CD4-positive, alpha-beta memory T cell (primary cell): ENCODE measurements at regions not wholly inside any gene's neighbourhood (a gene's known extent, or its start where the extent isn't known, plus 50 kb on each side); places are given as distances from the start of the nearest gene placed in this dataset.
"Not testable (repeated sequence)": the region's sequence is repeated elsewhere in the genome, so short reads cannot be mapped to it uniquely, and the experiment has no call there.

ENCODE experiments used
- CTCF ChIA-PET: fragments of 350-600 bp; sonication (Branson Sonifier 250); formaldehyde crosslinking; loops from one replicate; lab custom pipeline; 2021; ENCODE audit warnings: inconsistent platforms; ENCODE audit not compliant: partially characterized antibody; lab: Charles Lee
- POLR2A ChIA-PET: fragments of 350-600 bp; sonication (Branson Sonifier 250); formaldehyde crosslinking; loops from one replicate; lab custom pipeline; 2021; ENCODE audit not compliant: partially characterized antibody; lab: Charles Lee
- DNase-seq, 5 donors: peaks; one replicate each; pipeline versions ENCODE4 v3.0.0 to v3.0.0-alpha.2; 2020 to 2022; ENCODE audit warnings: mixed read lengths in 1 of 5
- H3K27ac ChIP-seq: one replicate; pipeline ENCODE4 v1.7.0; 2013; ENCODE audit warnings: low read depth, low read length
- H3K27me3 ChIP-seq: 2 replicates; pipeline ENCODE4 v1.7.0; 2013; ENCODE audit warnings: mild to moderate bottlenecking, low read length, moderate library complexity; ENCODE audit not compliant: insufficient read depth
- H3K36me3 ChIP-seq: 2 replicates; pipeline ENCODE4 v1.7.0; 2013; ENCODE audit warnings: mild to moderate bottlenecking, low read length, moderate library complexity; ENCODE audit not compliant: insufficient read depth
- H3K4me1 ChIP-seq: 2 replicates; pipeline ENCODE4 v1.7.0; 2013; ENCODE audit warnings: mild to moderate bottlenecking, low read length, moderate library complexity; ENCODE audit not compliant: insufficient read depth
- H3K4me3 ChIP-seq, 2 donors: one replicate each; pipeline ENCODE4 v1.7.0; 2013; ENCODE audit warnings: low read length in 2 of 2, mild to moderate bottlenecking in 1 of 2
- H3K9me3 ChIP-seq, 2 donors: one replicate each; pipeline ENCODE4 v1.7.0; 2013; ENCODE audit warnings: low read length in 2 of 2, control low read depth in 1 of 2; ENCODE audit not compliant: control insufficient read depth in 1 of 2
- H3K27ac Mint-ChIP-seq, 7 donors: one replicate each; pipeline ENCODE4 v1.8.0; 2020 to 2021; ENCODE audit warnings: mixed read lengths in 7 of 7, mild to moderate bottlenecking in 6 of 7, inconsistent platforms in 3 of 7, moderate library complexity in 3 of 7
- H3K27me3 Mint-ChIP-seq, 2 donors: one replicate each; pipeline ENCODE4 v1.8.0; 2020 to 2021; ENCODE audit warnings: mixed read lengths in 2 of 2
- H3K36me3 Mint-ChIP-seq, 2 donors: one replicate each; pipeline ENCODE4 v1.8.0; 2020 to 2021; ENCODE audit warnings: mixed read lengths in 2 of 2, inconsistent platforms in 1 of 2, mild to moderate bottlenecking in 1 of 2
- H3K4me1 Mint-ChIP-seq, 4 donors: one replicate each; pipeline ENCODE4 v1.8.0; 2020 to 2021; ENCODE audit warnings: mixed read lengths in 4 of 4, mild to moderate bottlenecking in 1 of 4
- H3K4me3 Mint-ChIP-seq, 8 donors: one replicate each; pipeline ENCODE4 v1.8.0; 2020 to 2021; ENCODE audit warnings: mixed read lengths in 8 of 8, mild to moderate bottlenecking in 7 of 8, moderate library complexity in 6 of 8, inconsistent platforms in 3 of 8
- H3K9me3 Mint-ChIP-seq, 8 donors: one replicate each; pipeline ENCODE4 v1.8.0; 2020 to 2021; ENCODE audit warnings: mixed read lengths in 8 of 8, mild to moderate bottlenecking in 5 of 8, inconsistent platforms in 3 of 8, moderate library complexity in 1 of 8
- intact Hi-C: fragments of 100-400 bp; cut with micrococcal nuclease; formaldehyde crosslinking; loops from one replicate; pipeline ENCODE4 v1.15.1; 2023

GRCh38 chr5:91244380-91245073 is 138.6 kb downstream of the ARRDC3 start:
- ChIA-PET CTCF (interaction anchor here (0.8 to 8.3 kb wide), 4 partner anchors 11 to 175 kb away, joined by 4 to 61 read pairs (median 4); partner anchors contain the start of gene ARRDC3), POLR2A (interaction anchor here (2.3 to 2.7 kb wide), 2 partner anchors 136 to 140 kb away, joined by 7 to 15 read pairs; partner anchors contain the start of gene ARRDC3)
- Mint-ChIP-seq H3K4me1 (peaks cover 0 to 5% (median 0%) of the 10 kb centered on the region in 4 donors), H3K9me3 (peaks cover 5 to 19% (median 9%) of the 10 kb centered on the region in 8 donors), H3K27ac (no peak overlapping the region), H3K27me3 (peaks cover 0 to 1% of the 10 kb centered on the region in 2 donors), H3K36me3 (peaks cover 3 to 5% of the 10 kb centered on the region in 2 donors), H3K4me3 (no peak overlapping the region)
- Histone ChIP-seq H3K27me3 (no peaks in the 10 kb centered on the region), H3K9me3 (no peaks in the 10 kb centered on the region), H3K36me3 (no peaks in the 10 kb centered on the region), H3K4me3 (no peak overlapping the region), H3K27ac (no peak overlapping the region), H3K4me1 (no peaks in the 10 kb centered on the region)
- intact Hi-C loops = no loop called here
- DNase-seq = no peak

DNA sequence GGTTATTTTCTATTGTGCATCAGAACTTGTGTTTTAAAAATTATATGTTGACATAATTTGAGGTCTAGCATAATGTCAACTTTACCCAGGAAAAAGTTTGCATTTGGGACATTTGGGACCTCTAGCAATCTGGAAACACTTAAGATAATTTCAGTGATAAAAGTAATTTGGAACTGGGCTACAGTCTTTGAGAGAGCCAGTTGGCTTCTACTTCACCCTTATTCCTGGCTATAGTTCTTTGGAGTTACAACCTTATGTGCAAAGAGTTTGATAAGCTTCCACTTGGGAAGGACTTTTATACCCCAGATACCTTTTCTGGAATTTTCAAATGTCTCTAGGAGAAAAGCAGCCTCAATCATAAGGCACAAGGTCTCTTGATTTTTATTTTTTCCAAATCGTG is 139.3 kb downstream of the ARRDC3 start:
- Mint-ChIP-seq H3K36me3 (peaks cover 3 to 5% of the 10 kb centered on the region in 2 donors), H3K4me1 (peaks cover 0 to 5% (median 0%) of the 10 kb centered on the region in 4 donors), H3K4me3 (no peak overlapping the region), H3K27ac (no peak overlapping the region), H3K9me3 (peaks cover 5 to 19% (median 9%) of the 10 kb centered on the region in 8 donors), H3K27me3 (peaks cover 0 to 1% of the 10 kb centered on the region in 2 donors)
- intact Hi-C loops = no loop called here
- Histone ChIP-seq H3K27ac (no peak overlapping the region), H3K9me3 (no peaks in the 10 kb centered on the region), H3K4me1 (no peaks in the 10 kb centered on the region), H3K36me3 (no peaks in the 10 kb centered on the region), H3K27me3 (no peaks in the 10 kb centered on the region), H3K4me3 (no peak overlapping the region)
- POLR2A ChIA-PET = no interaction called here
- CTCF ChIA-PET = interaction anchor here (1.6 to 8.3 kb wide), 2 partner anchors 11 to 140 kb away, joined by 4 to 61 read pairs; partner anchors contain the start of gene ARRDC3
- DNase-seq = no peak

DNA sequence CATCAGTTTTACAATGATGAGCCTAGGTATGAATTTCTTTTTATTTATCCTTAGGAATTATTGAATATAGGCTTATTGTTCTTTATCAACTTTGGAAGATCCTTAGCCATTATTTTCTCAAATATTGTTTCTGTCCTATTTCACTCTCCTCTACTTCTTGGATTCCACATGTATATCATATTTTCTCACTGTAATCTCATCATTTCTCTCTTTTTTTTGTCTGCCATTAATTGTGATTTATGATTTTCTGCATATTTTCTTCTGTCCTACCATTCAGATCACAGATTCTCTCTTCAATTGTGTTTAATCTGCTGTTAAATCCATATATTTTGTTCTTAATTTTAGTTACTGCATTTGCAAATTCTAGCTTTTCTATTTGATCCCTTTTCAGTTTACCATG is 139.8 kb downstream of the ARRDC3 start:
- intact Hi-C loops = no loop called here
- Mint-ChIP-seq H3K4me3 (no peak overlapping the region), H3K27ac (no peak overlapping the region), H3K4me1 (peaks cover 0 to 5% (median 0%) of the 10 kb centered on the region in 4 donors), H3K36me3 (peaks cover 3 to 5% of the 10 kb centered on the region in 2 donors), H3K9me3 (peaks cover 5 to 19% (median 9%) of the 10 kb centered on the region in 8 donors), H3K27me3 (peaks cover 0 to 1% of the 10 kb centered on the region in 2 donors)
- H3K27me3 ChIP-seq = no peaks in the 10 kb centered on the region
- no peaks in the 10 kb centered on the region for H3K36me3 ChIP-seq
- POLR2A ChIA-PET = no interaction called here
- H3K27ac ChIP-seq = no peak overlapping the region
- H3K4me3 ChIP-seq = no peak overlapping the region
- H3K9me3 ChIP-seq = no peaks in the 10 kb centered on the region
- no peaks in the 10 kb centered on the region for H3K4me1 ChIP-seq
- DNase-seq = no peak
- CTCF ChIA-PET = interaction anchor here (8.3 kb wide), 1 partner anchor 141 kb away, joined by 61 read pairs; the partner anchor contains the start of gene ARRDC3

DNA sequence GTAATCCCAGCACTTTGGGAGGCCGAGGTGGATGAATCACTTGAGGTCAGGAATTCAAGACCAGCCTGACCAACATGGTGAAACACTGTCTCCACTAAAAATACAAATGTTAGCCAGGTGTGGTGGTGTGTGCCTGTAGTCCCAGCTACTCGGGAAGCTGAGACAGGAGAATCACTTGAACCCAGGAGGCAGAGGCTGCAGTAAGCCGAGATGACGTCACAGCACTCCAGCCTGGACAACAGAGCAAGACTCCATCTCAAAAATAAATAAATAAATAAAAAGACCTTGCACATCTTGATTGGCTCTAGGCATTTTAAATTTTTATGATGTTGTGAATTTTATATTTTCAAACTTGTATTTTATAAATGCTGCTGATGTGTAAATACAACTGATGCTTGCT is 141.7 kb downstream of the ARRDC3 start:
- H3K4me3 Mint-ChIP-seq, H3K4me3 ChIP-seq, intact Hi-C loops, H3K27me3 Mint-ChIP-seq, H3K4me1 Mint-ChIP-seq, H3K27ac ChIP-seq, H3K36me3 Mint-ChIP-seq, H3K36me3 ChIP-seq, H3K9me3 ChIP-seq, H3K4me1 ChIP-seq, DNase-seq, H3K27me3 ChIP-seq, POLR2A ChIA-PET, H3K27ac Mint-ChIP-seq: not testable (repeated sequence)
- H3K9me3 Mint-ChIP-seq = peaks cover 5 to 19% (median 9%) of the 10 kb centered on the region in 8 donors
- CTCF ChIA-PET = interaction anchor here (1.3 to 2.8 kb wide), 2 partner anchors 15 to 143 kb away, joined by 3 to 11 read pairs; no protein-coding TSS in a partner anchor

- H3K27ac ChIP-seq = no peak overlapping the region
- Mint-ChIP-seq H3K4me1 (peaks cover 0 to 5% (median 0%) of the 10 kb centered on the region in 4 donors), H3K9me3 (peaks cover 5 to 19% (median 9%) of the 10 kb centered on the region in 8 donors), H3K27me3 (peaks cover 0 to 1% of the 10 kb centered on the region in 2 donors), H3K4me3 (no peak overlapping the region), H3K36me3 (peaks cover 3 to 5% of the 10 kb centered on the region in 2 donors), H3K27ac (no peak overlapping the region)
- no peak for DNase-seq
- no peaks in the 10 kb centered on the region for H3K4me1 ChIP-seq
- no peaks in the 10 kb centered on the region for H3K27me3 ChIP-seq
- no peaks in the 10 kb centered on the region for H3K36me3 ChIP-seq
- ChIA-PET POLR2A (no interaction called here), CTCF (interaction anchor here (1.1 to 2.8 kb wide), 3 partner anchors 14 to 145 kb away, joined by 3 to 11 read pairs (median 4); no protein-coding TSS in a partner anchor)
- H3K4me3 ChIP-seq = no peak overlapping the region
- intact Hi-C loops = no loop called here
- H3K9me3 ChIP-seq = no peaks in the 10 kb centered on the region
These were observed 142.9 kb downstream of the ARRDC3 start for GRCh38 chr5:91240175-91240574.

DNA sequence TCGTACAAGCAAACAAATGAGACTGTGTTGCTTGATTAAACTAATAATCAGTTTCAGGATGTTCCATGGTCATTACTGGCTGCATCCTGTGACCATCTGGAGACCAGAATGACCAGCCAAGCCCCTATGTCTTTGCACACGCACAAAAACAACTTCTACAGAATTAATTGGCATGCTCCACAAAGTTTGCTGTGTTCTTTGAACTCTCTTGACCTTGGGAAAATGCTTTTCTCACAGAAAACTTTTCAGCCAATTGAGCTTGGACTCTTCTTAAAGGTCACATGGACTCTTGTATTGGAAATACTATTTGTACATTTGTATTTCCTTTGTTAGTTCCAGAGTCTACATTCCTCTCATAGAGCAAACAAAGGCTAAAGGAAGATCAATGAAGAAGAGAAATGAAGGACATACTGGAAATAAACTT is 147.8 kb downstream of the ARRDC3 start:
- ChIA-PET POLR2A (no interaction called here), CTCF (interaction anchor here (2.5 to 7.9 kb wide), 2 partner anchors 9 to 149 kb away, joined by 10 to 48 read pairs; partner anchors contain the start of gene ARRDC3)
- no peak overlapping the region for H3K27ac Mint-ChIP-seq

GRCh38 chr5:91232523-91232922 is 150.6 kb downstream of the ARRDC3 start:
- Histone ChIP-seq H3K27ac (no peak overlapping the region), H3K27me3 (no peaks in the 10 kb centered on the region), H3K4me1 (no peaks in the 10 kb centered on the region), H3K36me3 (no peaks in the 10 kb centered on the region), H3K9me3 (no peaks in the 10 kb centered on the region), H3K4me3 (no peak overlapping the region)
- no peak for DNase-seq
- ChIA-PET POLR2A (no interaction called here), CTCF (interaction anchor here (0.8 to 7.9 kb wide), 4 partner anchors 12 to 185 kb away, joined by 3 to 48 read pairs (median 7); partner anchors contain the start of gene ARRDC3)
- Mint-ChIP-seq H3K4me1 (no peaks in the 10 kb centered on the region), H3K4me3 (no peak overlapping the region), H3K27me3 (peaks cover 0 to 3% of the 10 kb centered on the region in 2 donors), H3K36me3 (peaks cover 0 to 10% of the 10 kb centered on the region in 2 donors), H3K27ac (no peak overlapping the region), H3K9me3 (peaks cover 0 to 11% (median 6%) of the 10 kb centered on the region in 8 donors)
- intact Hi-C loops = no loop called here

More for the DNA sequence above, 147.8 kb downstream of the ARRDC3 start:
- H3K9me3 ChIP-seq = no peaks in the 10 kb centered on the region
- no peaks in the 10 kb centered on the region for H3K36me3 ChIP-seq
- H3K4me1 ChIP-seq = no peaks in the 10 kb centered on the region
- intact Hi-C loops = no loop called here
- H3K4me3 Mint-ChIP-seq = no peak overlapping the region
- H3K9me3 Mint-ChIP-seq = peaks cover 0 to 4% (median 0%) of the 10 kb centered on the region in 8 donors
- H3K27me3 ChIP-seq = no peaks in the 10 kb centered on the region
- H3K27ac ChIP-seq = no peak overlapping the region
- H3K27me3 Mint-ChIP-seq = peaks cover 0 to 3% of the 10 kb centered on the region in 2 donors
- no peaks in the 10 kb centered on the region for H3K36me3 Mint-ChIP-seq
- H3K4me3 ChIP-seq = no peak overlapping the region
- no peak for DNase-seq
- H3K4me1 Mint-ChIP-seq = no peaks in the 10 kb centered on the region
